ENCODE measurements at regions not wholly inside any gene's neighbourhood (a gene's known extent, or its start where the extent isn't known, plus 50 kb on each side); places are given as distances from the start of the nearest gene placed in this dataset.

- 93% methylated on average over 3 of the region's 6 CpGs for WGBS
- TF ChIP-seq CTCF (IDR thresholded peaks at IDR 0.05), result no peak
Measured at GRCh38 chr9:129405827-129406213, 215.1 kb downstream of the C9orf50 start.

GRCh38 chr9:129405089-129405826, 215.6 kb downstream of the C9orf50 start:
- H3K36me3 ChIP-seq, result no peaks in the 10 kb centered on the region
- WGBS, result 76% methylated on average over 11 of the region's 13 CpGs
- DNase-seq (ENCODE audit: extremely low spot score), result no peak
- H3K27ac ChIP-seq (replicated peaks in 1 of 4), result no peak overlapping the region
- intact Hi-C loops (cut with DNase I), result no loop called here
- H3K9me3 ChIP-seq, result no peaks in the 10 kb centered on the region
- H3K4me3 ChIP-seq, result no peak overlapping the region
- H3K4me1 ChIP-seq, result peaks cover 20 to 58% (median 42%) of the 10 kb centered on the region in 4 donors
- no peak for TF ChIP-seq CTCF (IDR thresholded peaks at IDR 0.05)
- TF ChIP-seq POLR2AphosphoS5 (IDR thresholded peaks at IDR 0.05), result no peak
- no peak for TF ChIP-seq EP300 (IDR thresholded peaks at IDR 0.05)
- no peak for TF ChIP-seq POLR2A (IDR thresholded peaks at IDR 0.05; ENCODE audit: low read depth)
- H3K27me3 ChIP-seq, result no peaks in the 10 kb centered on the region

More at GRCh38 chr9:129405827-129406213, 215.1 kb downstream of the C9orf50 start:
- H3K9me3 ChIP-seq, result no peaks in the 10 kb centered on the region
- no peaks in the 10 kb centered on the region for H3K36me3 ChIP-seq
- peaks cover 20 to 58% (median 42%) of the 10 kb centered on the region in 4 donors for H3K4me1 ChIP-seq
- H3K4me3 ChIP-seq, result no peak overlapping the region
- no peak for DNase-seq (ENCODE audit: extremely low spot score)
- no peak overlapping the region for H3K27ac ChIP-seq (replicated peaks in 1 of 4)
- H3K27me3 ChIP-seq, result no peaks in the 10 kb centered on the region
- intact Hi-C loops (cut with DNase I), result no loop called here

- no peak overlapping the region for H3K27ac ChIP-seq (replicated peaks in 1 of 4)
- 86% methylated on average over 1 of the region's 8 CpGs for WGBS
- DNase-seq (ENCODE audit: extremely low spot score), result no peak
- H3K4me3 ChIP-seq, result no peak overlapping the region
- no peaks in the 10 kb centered on the region for H3K36me3 ChIP-seq
- H3K9me3 ChIP-seq, result no peaks in the 10 kb centered on the region
- peaks cover 23 to 60% (median 42%) of the 10 kb centered on the region in 4 donors for H3K4me1 ChIP-seq
- intact Hi-C loops (cut with DNase I), result no loop called here
- TF ChIP-seq POLR2AphosphoS5 (IDR thresholded peaks at IDR 0.05), result no peak
- TF ChIP-seq EP300 (IDR thresholded peaks at IDR 0.05), result no peak
- TF ChIP-seq POLR2A (IDR thresholded peaks at IDR 0.05; ENCODE audit: low read depth), result no peak
- TF ChIP-seq CTCF (IDR thresholded peaks at IDR 0.05), result no peak
- no peaks in the 10 kb centered on the region for H3K27me3 ChIP-seq
Measured at GRCh38 chr9:129404621-129405020, 216.3 kb downstream of the C9orf50 start.

GRCh38 chr9:129403779-129404620, 216.9 kb downstream of the C9orf50 start:
- Histone ChIP-seq H3K9me3 (no peaks in the 10 kb centered on the region), H3K27ac (replicated peaks in 1 of 4) (peak overlapping the region in 1 of 4 donors; percentile 73), H3K4me1 (peaks cover 21 to 61% (median 40%) of the 10 kb centered on the region in 4 donors), H3K36me3 (no peaks in the 10 kb centered on the region), H3K4me3 (no peak overlapping the region), H3K27me3 (no peaks in the 10 kb centered on the region)
- intact Hi-C loops (cut with DNase I), result no loop called here
- 83% methylated on average over 6 of the region's 10 CpGs for WGBS
- DNase-seq (ENCODE audit: extremely low spot score), result no peak
- TF ChIP-seq EP300 (IDR thresholded peaks at IDR 0.05) (no peak), POLR2A (IDR thresholded peaks at IDR 0.05; ENCODE audit: low read depth) (no peak), CTCF (IDR thresholded peaks at IDR 0.05) (no peak), POLR2AphosphoS5 (IDR thresholded peaks at IDR 0.05) (no peak)

Data from esophagus muscularis mucosa (tissue), 4 donors.